ENCODE measurements at regions not wholly inside any gene's neighbourhood (a gene's known extent, or its start where the extent isn't known, plus 50 kb on each side); places are given as distances from the start of the nearest gene placed in this dataset.

DNA sequence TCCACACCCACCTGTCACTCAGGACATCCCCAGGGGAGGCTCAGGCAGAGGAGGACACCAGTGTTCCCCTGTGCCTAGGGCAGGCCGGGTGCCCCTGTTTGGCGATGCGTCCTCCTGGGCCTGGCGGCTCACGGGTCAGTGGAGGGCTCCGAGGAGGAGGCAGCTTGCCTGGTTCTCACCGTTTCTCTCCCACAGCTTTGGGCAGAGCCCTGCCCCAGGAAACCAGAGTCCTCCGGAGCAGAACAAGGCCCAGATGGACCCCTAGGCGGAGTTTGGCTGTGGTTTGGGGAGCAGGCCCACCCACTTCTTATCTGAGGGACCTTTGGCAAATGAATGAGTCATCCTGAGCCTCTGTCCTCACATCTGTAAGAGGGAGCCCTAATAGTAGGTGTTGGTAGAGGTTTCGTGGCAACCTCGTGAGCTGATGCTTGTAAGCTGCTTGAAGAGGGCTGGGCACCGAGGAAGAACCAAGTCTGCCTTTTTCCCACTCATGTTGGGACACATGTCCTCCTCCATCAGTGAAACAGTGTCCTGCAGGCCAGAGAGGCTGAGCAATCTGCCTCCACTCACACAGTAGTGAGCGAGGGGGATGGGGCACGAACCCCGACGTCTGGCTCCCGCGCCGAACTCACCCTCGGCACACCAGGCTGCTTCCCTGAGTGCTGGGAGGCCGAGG is 247.0 kb upstream of the CIBAR2 start:
- ATAC-seq (no peak), DNase-seq (peak in 2 of 4 donors; percentile 17 to 56)
- no peak overlapping the region for H3K4me3 ChIP-seq
- H3K27me3 ChIP-seq: no peaks in the 10 kb centered on the region
- no peaks in the 10 kb centered on the region for H3K9me3 ChIP-seq
- WGBS, 2 donors: 83 to 88% methylated on average over 12 to 21 of the region's 21 CpGs
- no peaks in the 10 kb centered on the region for H3K36me3 ChIP-seq (replicated peaks in 1 of 2; ENCODE audit: insufficient read depth in 1 of 2, low read depth in 2 of 2)
- intact Hi-C loops (cut with DNase I): no loop called here
- TF ChIP-seq, protein P1, sequence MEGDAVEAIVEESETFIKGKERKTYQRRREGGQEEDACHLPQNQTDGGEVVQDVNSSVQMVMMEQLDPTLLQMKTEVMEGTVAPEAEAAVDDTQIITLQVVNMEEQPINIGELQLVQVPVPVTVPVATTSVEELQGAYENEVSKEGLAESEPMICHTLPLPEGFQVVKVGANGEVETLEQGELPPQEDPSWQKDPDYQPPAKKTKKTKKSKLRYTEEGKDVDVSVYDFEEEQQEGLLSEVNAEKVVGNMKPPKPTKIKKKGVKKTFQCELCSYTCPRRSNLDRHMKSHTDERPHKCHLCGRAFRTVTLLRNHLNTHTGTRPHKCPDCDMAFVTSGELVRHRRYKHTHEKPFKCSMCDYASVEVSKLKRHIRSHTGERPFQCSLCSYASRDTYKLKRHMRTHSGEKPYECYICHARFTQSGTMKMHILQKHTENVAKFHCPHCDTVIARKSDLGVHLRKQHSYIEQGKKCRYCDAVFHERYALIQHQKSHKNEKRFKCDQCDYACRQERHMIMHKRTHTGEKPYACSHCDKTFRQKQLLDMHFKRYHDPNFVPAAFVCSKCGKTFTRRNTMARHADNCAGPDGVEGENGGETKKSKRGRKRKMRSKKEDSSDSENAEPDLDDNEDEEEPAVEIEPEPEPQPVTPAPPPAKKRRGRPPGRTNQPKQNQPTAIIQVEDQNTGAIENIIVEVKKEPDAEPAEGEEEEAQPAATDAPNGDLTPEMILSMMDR (IDR thresholded peaks at IDR 0.05): no peak
- no peak for TF ChIP-seq POLR2A (IDR thresholded peaks at IDR 0.05)
- peaks cover 53% of the 10 kb centered on the region for H3K4me1 ChIP-seq
- H3K27ac ChIP-seq: peak overlapping the region in 3 of 4 donors; percentile 22 to 82 (median 69)

GRCh38 chr16:85360323-85361277 is 248.3 kb upstream of the CIBAR2 start:
- DNase-seq: peak; percentile 79 to 94 (median 88)
- whole genome bisulfite sequencing, 2 donors: 24 to 56% methylated on average over 2 to 38 of the region's 38 CpGs
- peak; percentile 69 for ATAC-seq
- Histone ChIP-seq H3K4me1 (peaks cover 43% of the 10 kb centered on the region), H3K27ac (peak overlapping the region; percentile 82 to 93 (median 92)), H3K36me3 (replicated peaks in 1 of 2; ENCODE audit: insufficient read depth in 1 of 2, low read depth in 2 of 2) (no peaks in the 10 kb centered on the region), H3K9me3 (no peaks in the 10 kb centered on the region), H3K27me3 (no peaks in the 10 kb centered on the region), H3K4me3 (no peak overlapping the region)
- TF ChIP-seq POLR2A (IDR thresholded peaks at IDR 0.05): peak in 2 of 3 donors; percentile 37 to 52
- TF ChIP-seq, protein P1 (IDR thresholded peaks at IDR 0.05): no peak
- intact Hi-C loops (cut with DNase I): no loop called here

DNA sequence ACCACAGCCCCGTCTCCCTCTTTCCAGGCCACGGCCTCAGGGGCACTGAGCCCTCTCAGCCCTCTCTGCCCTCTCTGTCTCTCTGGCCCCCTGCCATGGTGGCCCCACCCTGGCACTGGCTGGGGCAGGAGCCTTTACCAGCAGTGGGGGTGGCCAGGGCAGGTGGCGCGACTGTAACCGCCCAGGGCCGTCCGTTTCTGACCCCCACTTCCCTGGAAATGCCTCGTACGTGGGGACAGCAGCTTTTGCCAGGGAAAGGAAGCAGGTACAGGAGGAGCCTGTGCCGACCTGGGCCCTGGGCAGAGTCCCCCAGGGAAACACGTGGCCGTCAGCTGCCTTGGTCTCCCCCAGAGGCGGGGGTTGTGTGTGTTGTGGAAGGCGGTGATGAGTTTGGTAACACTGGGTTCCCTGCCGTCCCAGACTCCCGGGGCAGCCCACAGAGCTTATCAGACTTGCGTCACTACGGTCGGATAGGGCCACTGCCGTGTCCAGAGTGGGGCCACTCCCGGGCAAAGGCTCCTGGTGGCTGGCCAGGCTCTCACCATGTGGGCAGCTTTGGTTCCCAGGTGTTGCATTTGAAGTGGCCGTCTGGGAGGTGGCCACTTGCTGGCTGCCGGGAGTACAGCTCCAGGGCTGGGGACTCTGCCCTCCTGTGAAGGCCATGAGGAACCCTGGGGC is 249.3 kb upstream of the CIBAR2 start:
- peak; percentile 89 to 96 (median 94) for DNase-seq
- H3K27me3 ChIP-seq: no peaks in the 10 kb centered on the region
- WGBS, 2 donors: 34 to 37% methylated on average over 5 to 20 of the region's 23 CpGs
- TF ChIP-seq, protein P1 (IDR thresholded peaks at IDR 0.05): peak in 4 of 7 experiments; percentile 12 to 41 (median 26)
- peak; percentile 53 to 64 (median 55) for TF ChIP-seq POLR2A (IDR thresholded peaks at IDR 0.05)
- H3K4me3 ChIP-seq: no peak overlapping the region
- no peaks in the 10 kb centered on the region for H3K9me3 ChIP-seq
- peaks cover 43% of the 10 kb centered on the region for H3K4me1 ChIP-seq
- H3K27ac ChIP-seq: peak overlapping the region; percentile 82 to 93 (median 92)
- peak; percentile 87 for ATAC-seq
- no peaks in the 10 kb centered on the region for H3K36me3 ChIP-seq (replicated peaks in 1 of 2; ENCODE audit: insufficient read depth in 1 of 2, low read depth in 2 of 2)
- intact Hi-C loops (cut with DNase I): no loop called here

DNA sequence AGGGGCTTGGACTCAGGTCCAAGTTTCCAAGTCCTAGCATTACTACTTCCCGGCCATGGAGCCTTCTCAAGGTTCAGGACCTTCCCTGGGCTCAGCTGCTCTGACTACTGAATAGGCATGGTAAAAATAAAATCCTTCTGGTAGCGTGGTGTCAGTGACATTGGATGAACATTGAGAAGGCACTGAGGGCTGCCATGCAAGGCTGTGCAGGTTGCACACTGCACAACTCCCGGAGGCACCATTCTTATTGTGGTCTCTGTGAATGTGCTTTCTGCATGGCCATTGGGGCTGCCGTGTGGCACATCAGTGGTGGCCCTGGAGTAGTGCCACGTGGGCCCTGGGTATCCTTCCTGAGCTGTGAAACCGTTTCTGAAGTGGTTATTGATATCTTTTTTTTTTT is 250.2 kb upstream of the CIBAR2 start:
- DNase-seq: no peak
- ATAC-seq: no peak
- WGBS, 2 donors: 65 to 82% methylated on average over 4 to 6 of the region's 6 CpGs
- no peaks in the 10 kb centered on the region for H3K36me3 ChIP-seq (replicated peaks in 1 of 2; ENCODE audit: insufficient read depth in 1 of 2, low read depth in 2 of 2)
- intact Hi-C loops (cut with DNase I): no loop called here
- TF ChIP-seq, protein P1 (IDR thresholded peaks at IDR 0.05): no peak
- TF ChIP-seq POLR2A (IDR thresholded peaks at IDR 0.05): no peak
- peaks cover 43% of the 10 kb centered on the region for H3K4me1 ChIP-seq
- H3K4me3 ChIP-seq: no peak overlapping the region
- H3K9me3 ChIP-seq: no peaks in the 10 kb centered on the region
- H3K27ac ChIP-seq: peak overlapping the region; percentile 82 to 93 (median 92)
- no peaks in the 10 kb centered on the region for H3K27me3 ChIP-seq

Data from body of pancreas (tissue), 4 donors.